AG10803 (cell line): ENCODE measurements at regions not wholly inside any gene's neighbourhood (a gene's known extent, or its start where the extent isn't known, plus 50 kb on each side); places are given as distances from the start of the nearest gene placed in this dataset.

Source experiments
- DNase-seq: peaks from one replicate; pipeline ENCODE4 v3.0.0; 2010; ENCODE audit warnings: low read depth
- H3K4me3 ChIP-seq: 2 replicates; pipeline ENCODE4 v1.5.1; 2011; ENCODE audit warnings: mild to moderate bottlenecking, low read length, control low read depth
- TF ChIP-seq, protein P1 (sequence below): conservative IDR thresholded peaks from 2 replicates; pipeline ENCODE4 v1.5.1; 2011; ENCODE audit warnings: mild to moderate bottlenecking, low read length, control low read depth, inconsistent platforms

DNA sequence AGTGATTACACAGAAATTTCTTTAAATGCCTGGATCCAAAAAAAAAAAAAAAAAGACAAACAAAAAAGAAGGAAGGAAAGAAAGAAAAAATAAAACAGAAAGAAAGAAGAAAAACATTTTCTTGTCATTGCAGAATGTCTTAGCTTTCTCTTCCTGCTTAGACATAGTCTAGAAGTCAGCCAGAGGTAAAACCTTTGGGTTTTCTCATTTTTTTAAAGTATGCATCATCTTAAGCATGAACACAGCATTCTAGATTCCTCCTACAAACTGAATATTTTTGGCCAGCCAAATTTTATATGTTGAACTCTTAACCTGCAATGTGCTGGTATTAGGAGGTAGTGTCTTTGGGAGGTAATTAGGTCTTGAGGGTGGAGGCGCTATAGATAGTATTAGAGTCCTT is 243.9 kb downstream of the TRIB2 start:
- H3K4me3 ChIP-seq, result no peak overlapping the region
- TF ChIP-seq, protein P1, sequence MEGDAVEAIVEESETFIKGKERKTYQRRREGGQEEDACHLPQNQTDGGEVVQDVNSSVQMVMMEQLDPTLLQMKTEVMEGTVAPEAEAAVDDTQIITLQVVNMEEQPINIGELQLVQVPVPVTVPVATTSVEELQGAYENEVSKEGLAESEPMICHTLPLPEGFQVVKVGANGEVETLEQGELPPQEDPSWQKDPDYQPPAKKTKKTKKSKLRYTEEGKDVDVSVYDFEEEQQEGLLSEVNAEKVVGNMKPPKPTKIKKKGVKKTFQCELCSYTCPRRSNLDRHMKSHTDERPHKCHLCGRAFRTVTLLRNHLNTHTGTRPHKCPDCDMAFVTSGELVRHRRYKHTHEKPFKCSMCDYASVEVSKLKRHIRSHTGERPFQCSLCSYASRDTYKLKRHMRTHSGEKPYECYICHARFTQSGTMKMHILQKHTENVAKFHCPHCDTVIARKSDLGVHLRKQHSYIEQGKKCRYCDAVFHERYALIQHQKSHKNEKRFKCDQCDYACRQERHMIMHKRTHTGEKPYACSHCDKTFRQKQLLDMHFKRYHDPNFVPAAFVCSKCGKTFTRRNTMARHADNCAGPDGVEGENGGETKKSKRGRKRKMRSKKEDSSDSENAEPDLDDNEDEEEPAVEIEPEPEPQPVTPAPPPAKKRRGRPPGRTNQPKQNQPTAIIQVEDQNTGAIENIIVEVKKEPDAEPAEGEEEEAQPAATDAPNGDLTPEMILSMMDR, result no peak
- DNase-seq, result no peak

DNA sequence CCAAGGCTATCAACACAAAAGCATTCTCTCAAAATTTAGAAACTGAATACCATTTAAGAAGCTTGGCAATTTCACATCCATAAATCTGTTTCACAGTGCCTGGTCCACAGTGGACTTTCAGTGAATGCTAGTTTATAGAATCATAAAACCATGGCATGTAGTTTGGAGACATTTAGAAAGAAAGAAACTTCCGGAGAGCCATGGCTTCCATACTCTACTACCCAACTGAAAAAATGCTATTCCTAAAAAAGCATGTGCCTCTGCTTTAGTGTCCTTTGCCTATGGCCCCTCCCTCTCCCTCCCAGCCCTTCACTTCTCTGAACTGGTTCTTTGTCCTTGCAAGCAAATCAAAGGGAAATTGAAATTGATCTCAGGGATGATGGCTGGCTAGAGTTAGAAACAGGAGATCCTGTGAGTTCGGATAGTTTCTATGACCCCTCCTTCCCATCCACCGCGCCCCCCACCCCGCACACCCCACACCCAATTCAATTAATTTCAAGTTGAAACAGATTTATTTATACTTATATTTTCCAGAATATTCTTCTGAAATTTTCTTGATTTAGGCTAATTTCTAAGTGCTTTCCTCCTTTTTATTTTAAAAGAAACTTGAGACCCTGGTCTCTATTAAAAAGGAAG is 248.3 kb downstream of the TRIB2 start:
- TF ChIP-seq, protein P1, result no peak
- no peak for DNase-seq
- no peak overlapping the region for H3K4me3 ChIP-seq

DNA sequence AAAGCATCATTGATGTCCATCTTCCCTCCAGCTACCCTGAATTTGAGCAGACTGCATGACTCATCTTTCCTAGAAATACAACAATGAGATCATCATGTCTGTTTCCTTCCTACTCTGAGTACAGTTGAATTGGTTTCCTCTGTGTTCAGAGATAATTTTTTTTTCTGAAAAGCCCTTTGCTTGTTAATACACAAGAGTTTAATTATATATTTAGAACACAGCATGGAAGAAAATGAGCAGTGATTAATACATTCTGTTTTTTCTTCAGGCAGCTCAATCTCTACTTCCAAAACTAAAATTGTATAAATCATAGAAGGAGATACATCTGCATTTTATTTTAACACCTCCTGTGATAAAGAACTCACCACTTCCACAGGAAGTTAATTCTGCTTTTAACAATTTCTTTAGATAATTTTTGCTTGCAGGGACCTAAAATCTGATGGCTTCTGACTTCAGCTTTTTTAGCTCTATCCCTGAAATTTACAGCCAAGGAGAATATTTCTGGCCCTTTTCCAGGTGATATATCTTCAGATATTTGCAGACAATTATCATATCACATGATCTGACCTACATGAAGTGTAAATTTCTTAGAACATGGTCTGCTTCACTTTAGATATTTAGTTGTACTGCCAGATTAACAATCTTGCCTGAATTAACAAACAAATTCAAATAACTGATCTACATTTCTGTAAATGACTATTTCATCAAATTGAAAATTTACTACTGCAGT is 249.0 kb downstream of the TRIB2 start:
- TF ChIP-seq, protein P1, result no peak
- peak; percentile 43 for DNase-seq
- H3K4me3 ChIP-seq, result no peak overlapping the region

DNA sequence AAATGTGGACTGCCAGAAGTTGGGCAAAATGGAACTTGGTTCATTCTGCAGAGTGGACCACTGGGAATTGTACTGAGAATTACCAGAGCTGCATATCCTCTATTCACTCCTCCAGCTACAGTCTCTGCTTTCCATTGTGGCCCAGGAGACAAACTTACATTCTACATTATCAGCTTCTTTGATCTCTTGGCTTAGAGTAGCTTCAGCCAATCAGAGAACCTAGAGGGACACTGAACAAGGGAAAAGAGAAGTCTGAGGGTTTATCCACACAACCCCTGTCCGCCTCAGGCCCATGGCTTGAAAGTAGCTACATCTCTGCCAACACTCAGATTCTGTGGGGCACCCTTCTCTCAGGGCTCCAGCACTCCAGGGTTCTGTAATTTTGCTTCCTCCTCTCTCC is 251.1 kb downstream of the TRIB2 start:
- TF ChIP-seq, protein P1, result no peak
- no peak overlapping the region for H3K4me3 ChIP-seq

DNA sequence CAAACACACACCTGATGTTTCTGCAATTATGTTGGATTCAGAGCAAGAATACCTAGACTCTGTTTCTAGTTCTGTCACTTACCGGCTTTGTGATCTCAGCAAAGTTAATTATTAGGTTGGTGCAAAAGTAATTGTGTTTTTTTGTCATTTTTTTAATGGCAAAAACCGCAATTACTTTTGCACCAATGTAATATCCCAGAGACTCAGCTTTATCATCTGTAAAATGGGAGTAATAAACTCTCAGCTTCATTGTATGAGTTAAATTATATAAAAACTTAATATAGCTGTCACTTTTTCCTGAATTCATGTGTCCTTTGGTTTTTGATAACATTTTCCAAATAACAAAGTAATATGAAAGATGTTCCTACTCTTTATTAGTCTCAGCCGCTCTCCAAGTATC is 251.7 kb downstream of the TRIB2 start:
- TF ChIP-seq, protein P1, result no peak
- no peak overlapping the region for H3K4me3 ChIP-seq
- no peak for DNase-seq

More for the DNA sequence above, 251.1 kb downstream of the TRIB2 start:
- no peak for DNase-seq

DNA sequence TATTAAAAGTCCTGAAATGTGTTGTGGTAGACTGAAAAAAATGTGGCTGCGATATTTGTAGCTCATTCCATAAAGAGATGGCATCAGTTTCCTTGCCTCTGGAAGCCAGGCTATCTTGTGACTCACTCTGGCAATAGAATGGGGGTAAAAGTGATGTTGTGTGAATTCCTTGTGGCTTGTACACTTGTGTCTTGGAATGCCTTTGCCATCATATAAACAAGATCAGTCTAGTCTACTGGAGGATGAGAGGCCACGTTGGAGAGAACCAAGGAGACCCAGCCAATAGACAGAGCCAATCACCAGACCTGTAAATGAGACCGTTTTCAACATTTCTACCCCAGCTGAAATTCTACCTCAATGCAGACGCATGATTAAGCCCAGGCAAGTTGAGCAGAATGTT is 254.1 kb downstream of the TRIB2 start:
- peak; percentile 82 for DNase-seq
- no peak overlapping the region for H3K4me3 ChIP-seq
- TF ChIP-seq, protein P1, result no peak

DNA sequence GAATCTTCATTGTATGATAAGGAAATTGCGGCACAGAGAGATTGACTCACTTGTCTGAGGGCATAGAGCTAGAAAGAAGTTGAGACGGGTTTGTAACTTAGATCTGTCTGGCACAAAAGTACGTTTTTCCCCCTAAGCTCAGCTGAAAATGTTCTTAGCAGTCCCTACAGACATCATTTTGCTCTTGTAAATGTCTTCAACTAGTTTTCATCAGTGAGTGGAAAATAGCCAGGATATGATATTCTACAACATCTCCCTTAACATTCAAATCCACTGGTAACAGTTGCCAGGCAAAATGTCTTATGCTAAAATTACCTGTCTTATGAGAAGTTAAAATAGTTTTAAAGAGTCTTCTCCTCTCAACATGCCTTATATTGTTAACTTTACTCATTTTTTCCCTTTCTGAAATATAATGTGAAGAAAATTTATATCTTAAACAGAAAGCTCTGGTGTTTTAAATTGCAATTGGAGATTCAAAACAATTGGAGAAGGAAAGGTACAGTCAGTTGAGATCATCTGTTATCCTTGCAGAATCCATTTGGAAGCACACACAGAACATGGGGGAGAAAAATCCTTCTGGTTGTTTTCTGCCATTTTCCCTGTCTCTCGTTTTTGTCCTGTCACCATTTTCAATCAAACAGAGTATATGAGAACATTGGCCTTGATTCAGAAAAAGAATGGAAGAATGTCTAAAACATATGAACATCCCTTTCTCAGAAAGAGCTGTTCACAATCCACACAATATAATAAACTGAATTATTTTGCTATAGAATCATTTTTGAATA is 255.0 kb downstream of the TRIB2 start:
- TF ChIP-seq, protein P1, result no peak
- no peak overlapping the region for H3K4me3 ChIP-seq
- no peak for DNase-seq
